ENCODE measurements at regions not wholly inside any gene's neighbourhood (a gene's known extent, or its start where the extent isn't known, plus 50 kb on each side); places are given as distances from the start of the nearest gene placed in this dataset.

GRCh38 chr3:21067031-21067813 lies 683.8 kb downstream of the ZNF385D start:
- Mint-ChIP-seq H3K9me3 (peaks cover 9% of the 10 kb centered on the region), H3K4me1 (no peaks in the 10 kb centered on the region), H3K4me3 (no peak overlapping the region), H3K27ac (no peak overlapping the region), H3K36me3 (no peaks in the 10 kb centered on the region), H3K27me3 (ENCODE audit: low read depth) (no peaks in the 10 kb centered on the region; the same call in 1 of the 2 replicates)
- DNase-seq (ENCODE audit: low spot score) (no peak), ATAC-seq (no peak)
- ChIA-PET POLR2A (interaction anchor here (0.6 kb wide), 1 partner anchor 427 kb away, joined by 4 read pairs; no protein-coding TSS in a partner anchor), CTCF (no interaction called here)
- no peak for TF ChIP-seq FOXP4 (CRISPR knock-in tag; IDR thresholded peaks at IDR 0.05)
- TF ChIP-seq, protein P1, sequence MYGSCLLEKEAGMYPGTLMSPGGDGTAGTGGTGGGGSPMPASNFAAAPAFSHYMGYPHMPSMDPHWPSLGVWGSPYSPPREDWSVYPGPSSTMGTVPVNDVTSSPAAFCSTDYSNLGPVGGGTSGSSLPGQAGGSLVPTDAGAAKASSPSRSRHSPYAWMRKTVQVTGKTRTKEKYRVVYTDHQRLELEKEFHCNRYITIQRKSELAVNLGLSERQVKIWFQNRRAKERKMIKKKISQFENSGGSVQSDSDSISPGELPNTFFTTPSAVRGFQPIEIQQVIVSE (CRISPR knock-in tag; IDR thresholded peaks at IDR 0.05; ENCODE audit: borderline replicate concordance) = no peak
- TF ChIP-seq SP1 (CRISPR knock-in tag; conservative IDR thresholded peaks at IDR 0.05) = no peak
- no peak for TF ChIP-seq NR1H2 (CRISPR knock-in tag; IDR thresholded peaks at IDR 0.05)
- no peak for TF ChIP-seq FOXJ3 (CRISPR knock-in tag; IDR thresholded peaks at IDR 0.05; ENCODE audit: borderline replicate concordance)
- TF ChIP-seq, protein P2, sequence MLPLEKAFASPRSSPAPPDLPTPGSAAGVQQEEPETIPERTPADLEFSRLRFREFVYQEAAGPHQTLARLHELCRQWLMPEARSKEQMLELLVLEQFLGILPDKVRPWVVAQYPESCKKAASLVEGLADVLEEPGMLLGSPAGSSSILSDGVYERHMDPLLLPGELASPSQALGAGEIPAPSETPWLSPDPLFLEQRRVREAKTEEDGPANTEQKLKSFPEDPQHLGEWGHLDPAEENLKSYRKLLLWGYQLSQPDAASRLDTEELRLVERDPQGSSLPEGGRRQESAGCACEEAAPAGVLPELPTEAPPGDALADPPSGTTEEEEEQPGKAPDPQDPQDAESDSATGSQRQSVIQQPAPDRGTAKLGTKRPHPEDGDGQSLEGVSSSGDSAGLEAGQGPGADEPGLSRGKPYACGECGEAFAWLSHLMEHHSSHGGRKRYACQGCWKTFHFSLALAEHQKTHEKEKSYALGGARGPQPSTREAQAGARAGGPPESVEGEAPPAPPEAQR (CRISPR knock-in tag; IDR thresholded peaks at IDR 0.05) = no peak
- TF ChIP-seq MXD4 (CRISPR knock-in tag; IDR thresholded peaks at IDR 0.05; ENCODE audit: borderline replicate concordance) = no peak
- no peak for TF ChIP-seq ZBTB21 (CRISPR knock-in tag; IDR thresholded peaks at IDR 0.05; ENCODE audit: borderline replicate concordance)
- TF ChIP-seq, protein P3, sequence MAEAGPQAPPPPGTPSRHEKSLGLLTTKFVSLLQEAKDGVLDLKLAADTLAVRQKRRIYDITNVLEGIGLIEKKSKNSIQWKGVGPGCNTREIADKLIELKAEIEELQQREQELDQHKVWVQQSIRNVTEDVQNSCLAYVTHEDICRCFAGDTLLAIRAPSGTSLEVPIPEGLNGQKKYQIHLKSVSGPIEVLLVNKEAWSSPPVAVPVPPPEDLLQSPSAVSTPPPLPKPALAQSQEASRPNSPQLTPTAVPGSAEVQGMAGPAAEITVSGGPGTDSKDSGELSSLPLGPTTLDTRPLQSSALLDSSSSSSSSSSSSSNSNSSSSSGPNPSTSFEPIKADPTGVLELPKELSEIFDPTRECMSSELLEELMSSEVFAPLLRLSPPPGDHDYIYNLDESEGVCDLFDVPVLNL (CRISPR knock-in tag; IDR thresholded peaks at IDR 0.05; ENCODE audit: borderline replicate concordance, low read depth) = no peak
- no peak for TF ChIP-seq SMAD3 (CRISPR knock-in tag; IDR thresholded peaks at IDR 0.05; ENCODE audit: borderline replicate concordance)
- no peak for TF ChIP-seq ZNF121 (CRISPR knock-in tag; IDR thresholded peaks at IDR 0.05)
- no peak for TF ChIP-seq ZNF512 (CRISPR knock-in tag; IDR thresholded peaks at IDR 0.05; ENCODE audit: borderline replicate concordance)
- TF ChIP-seq ZNF317 (CRISPR knock-in tag; IDR thresholded peaks at IDR 0.05; ENCODE audit: borderline replicate concordance, low read depth) = no peak
- TF ChIP-seq SMAD4 (CRISPR knock-in tag; IDR thresholded peaks at IDR 0.05) = no peak
- no peak for TF ChIP-seq TEAD1 (CRISPR knock-in tag; IDR thresholded peaks at IDR 0.05)
- no peak for TF ChIP-seq ATF2 (CRISPR knock-in tag; IDR thresholded peaks at IDR 0.05; ENCODE audit: borderline replicate concordance, low read depth)
- no peak for TF ChIP-seq TEAD4 (CRISPR knock-in tag; IDR thresholded peaks at IDR 0.05)
- TF ChIP-seq, protein P4, sequence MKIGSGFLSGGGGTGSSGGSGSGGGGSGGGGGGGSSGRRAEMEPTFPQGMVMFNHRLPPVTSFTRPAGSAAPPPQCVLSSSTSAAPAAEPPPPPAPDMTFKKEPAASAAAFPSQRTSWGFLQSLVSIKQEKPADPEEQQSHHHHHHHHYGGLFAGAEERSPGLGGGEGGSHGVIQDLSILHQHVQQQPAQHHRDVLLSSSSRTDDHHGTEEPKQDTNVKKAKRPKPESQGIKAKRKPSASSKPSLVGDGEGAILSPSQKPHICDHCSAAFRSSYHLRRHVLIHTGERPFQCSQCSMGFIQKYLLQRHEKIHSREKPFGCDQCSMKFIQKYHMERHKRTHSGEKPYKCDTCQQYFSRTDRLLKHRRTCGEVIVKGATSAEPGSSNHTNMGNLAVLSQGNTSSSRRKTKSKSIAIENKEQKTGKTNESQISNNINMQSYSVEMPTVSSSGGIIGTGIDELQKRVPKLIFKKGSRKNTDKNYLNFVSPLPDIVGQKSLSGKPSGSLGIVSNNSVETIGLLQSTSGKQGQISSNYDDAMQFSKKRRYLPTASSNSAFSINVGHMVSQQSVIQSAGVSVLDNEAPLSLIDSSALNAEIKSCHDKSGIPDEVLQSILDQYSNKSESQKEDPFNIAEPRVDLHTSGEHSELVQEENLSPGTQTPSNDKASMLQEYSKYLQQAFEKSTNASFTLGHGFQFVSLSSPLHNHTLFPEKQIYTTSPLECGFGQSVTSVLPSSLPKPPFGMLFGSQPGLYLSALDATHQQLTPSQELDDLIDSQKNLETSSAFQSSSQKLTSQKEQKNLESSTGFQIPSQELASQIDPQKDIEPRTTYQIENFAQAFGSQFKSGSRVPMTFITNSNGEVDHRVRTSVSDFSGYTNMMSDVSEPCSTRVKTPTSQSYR (CRISPR knock-in tag; IDR thresholded peaks at IDR 0.05) = no peak
- TF ChIP-seq ZNF232 (CRISPR knock-in tag; IDR thresholded peaks at IDR 0.05) = no peak
